BJ (cell line): ENCODE measurements at regions not wholly inside any gene's neighbourhood (a gene's known extent, or its start where the extent isn't known, plus 50 kb on each side); places are given as distances from the start of the nearest gene placed in this dataset.

ENCODE experiments used
- CTCF ChIA-PET: fragments of 350-600 bp; formaldehyde crosslinking; extraction: SDS; loops from one replicate; lab custom pipeline; 2021; ENCODE audit warnings: antibody characterized with exemption, inconsistent platforms; lab: Yijun Ruan, JAX
- POLR2A ChIA-PET: fragments of 300-600 bp; sonication (Branson Sonifier 250); formaldehyde crosslinking; extraction: SDS; loops from one replicate; lab custom pipeline; 2021; ENCODE audit warnings: antibody characterized with exemption; lab: Charles Lee
- DNase-seq: peaks from one replicate; pipeline ENCODE4 v3.0.0-alpha.2; 2011; ENCODE audit warnings: low read depth
- H3K27me3 ChIP-seq: 2 replicates; pipeline ENCODE4 v1.6.0; 2011; ENCODE audit warnings: low read length; ENCODE audit not compliant: control insufficient read depth, insufficient read depth
- H3K36me3 ChIP-seq: 2 replicates; pipeline ENCODE4 v1.5.1; 2011; ENCODE audit warnings: low read length; ENCODE audit not compliant: control insufficient read depth, insufficient read depth
- H3K4me3 ChIP-seq: 2 replicates; pipeline ENCODE4 v1.5.1; 2011; ENCODE audit warnings: low read depth, mild to moderate bottlenecking, control low read depth, low read length
- CTCF ChIP-seq: IDR thresholded peaks from 2 replicates; pipeline ENCODE4 v1.5.1; 2011; ENCODE audit warnings: low read depth, mild to moderate bottlenecking, control low read depth, inconsistent platforms, low read length, moderate library complexity; ENCODE audit not compliant: insufficient read depth

- TF ChIP-seq CTCF: 0 out of 2 replicates have a peak, but pooled peaks have one; percentile 4
- POLR2A ChIA-PET: interaction anchor here (0.6 kb wide), 1 partner anchor 1166 kb away, joined by 14 read pairs; no protein-coding TSS in a partner anchor
- DNase-seq: peak; percentile 85
- CTCF ChIA-PET: interaction anchor here (0.6 to 2.2 kb wide), 8 partner anchors 13 to 93 kb away, joined by 3 to 10 read pairs (median 3); partner anchors contain the start of gene DOK7
- Histone ChIP-seq H3K4me3 (peak overlapping the region; percentile 26), H3K27me3 (no peaks in the 10 kb centered on the region), H3K36me3 (no peaks in the 10 kb centered on the region)
These were observed 71.7 kb upstream of the HGFAC start for GRCh38 chr4:3369781-3370674.

- no peak overlapping the region for H3K4me3 ChIP-seq
- H3K36me3 ChIP-seq: no peaks in the 10 kb centered on the region
- no peak for DNase-seq
- no peak for TF ChIP-seq CTCF
- ChIA-PET CTCF (interaction anchor here (0.7 to 2.2 kb wide), 7 partner anchors 12 to 72 kb away, joined by 3 to 10 read pairs (median 3); no protein-coding TSS in a partner anchor), POLR2A (no interaction called here)
- H3K27me3 ChIP-seq: no peaks in the 10 kb centered on the region
These were observed 70.5 kb upstream of the HGFAC start for GRCh38 chr4:3371033-3372001.

GRCh38 chr4:3372264-3372932, 69.4 kb upstream of the HGFAC start:
- DNase-seq: no peak
- H3K27me3 ChIP-seq: no peaks in the 10 kb centered on the region

GRCh38 chr4:3372933-3373465, 68.8 kb upstream of the HGFAC start:
- CTCF ChIA-PET: no interaction called here
- POLR2A ChIA-PET: no interaction called here
- Histone ChIP-seq H3K4me3 (no peak overlapping the region), H3K36me3 (no peaks in the 10 kb centered on the region; the same call in 1 of the 2 replicates), H3K27me3 (no peaks in the 10 kb centered on the region)
- TF ChIP-seq CTCF: no peak
- DNase-seq: no peak

More at GRCh38 chr4:3372264-3372932, 69.4 kb upstream of the HGFAC start:
- no peak for TF ChIP-seq CTCF
- ChIA-PET POLR2A (no interaction called here), CTCF (interaction anchor here (0.7 to 1.2 kb wide), 2 partner anchors 21 to 70 kb away, joined by 3 read pairs; no protein-coding TSS in a partner anchor)
- H3K4me3 ChIP-seq: no peak overlapping the region
- H3K36me3 ChIP-seq: no peaks in the 10 kb centered on the region; the same call in 1 of the 2 replicates
